Breast epithelium (tissue), 4 donors: ENCODE measurements at regions not wholly inside any gene's neighbourhood (a gene's known extent, or its start where the extent isn't known, plus 50 kb on each side); places are given as distances from the start of the nearest gene placed in this dataset.

Experiments
- DNase-seq, 2 donors: peaks; one replicate each; pipeline ENCODE4 v3.0.0-alpha.2; 2019; ENCODE audit warnings: low spot score in 2 of 2
- H3K27ac ChIP-seq, 2 donors: fragments of 200-600 bp; sonication (generic) in 1 of 2; one replicate each; pipeline ENCODE4 v1.5.1; 2016 to 2019; ENCODE audit warnings: mild to moderate bottlenecking in 1 of 2
- H3K27me3 ChIP-seq, 2 donors: fragments of 200-600 bp; sonication (generic) in 1 of 2; one replicate each; pipeline versions ENCODE4 v1.5.1 to v1.6.0; 2017 to 2019; ENCODE audit warnings: control low read depth in 1 of 2, mild to moderate bottlenecking in 1 of 2
- H3K36me3 ChIP-seq: fragments of 200-600 bp; one replicate; pipeline ENCODE4 v1.5.1; 2019
- H3K4me1 ChIP-seq, 2 donors: fragments of 200-600 bp; sonication (generic); one replicate each; pipeline ENCODE4 v1.5.1; 2016 to 2019; ENCODE audit warnings: control low read depth in 1 of 2
- H3K4me3 ChIP-seq, 3 donors: fragments of 200-600 bp; sonication (generic); 1 replicate in 2 of 3; 2 replicates in 1 of 3; pipeline ENCODE4 v1.5.1; 2016 to 2019; ENCODE audit warnings: mild to moderate bottlenecking in 3 of 3, moderate library complexity in 2 of 3
- H3K9me3 ChIP-seq, 2 donors: fragments of 200-600 bp; sonication (generic) in 1 of 2; one replicate each; pipeline ENCODE4 v1.5.1; 2016 to 2019; ENCODE audit warnings: control low read depth in 1 of 2
- POLR2A ChIP-seq: fragments of 450-650 bp; IDR thresholded peaks from one replicate; pipeline ENCODE4 v1.6.1; 2016; ENCODE audit warnings: antibody characterized with exemption, mild to moderate bottlenecking, moderate library complexity
- POLR2AphosphoS5 ChIP-seq, 3 donors: sonication (generic); formaldehyde crosslinking; IDR thresholded peaks; one replicate each; pipeline ENCODE4 v1.6.1; 2017; ENCODE audit warnings: antibody characterized with exemption in 3 of 3
- intact Hi-C: fragments of 100-400 bp; cut with DNase I; formaldehyde crosslinking; loops from one replicate; pipeline ENCODE4 v1.15.1; 2023; ENCODE audit warnings: low total_unique reads
- TF ChIP-seq, protein P1 (sequence below), 3 donors: fragments of 450-650 bp; IDR thresholded peaks; one replicate each; pipeline ENCODE4 v1.5.1; 2016 to 2017; ENCODE audit warnings: antibody characterized with exemption in 3 of 3, mild to moderate bottlenecking in 3 of 3, moderate library complexity in 3 of 3

DNA sequence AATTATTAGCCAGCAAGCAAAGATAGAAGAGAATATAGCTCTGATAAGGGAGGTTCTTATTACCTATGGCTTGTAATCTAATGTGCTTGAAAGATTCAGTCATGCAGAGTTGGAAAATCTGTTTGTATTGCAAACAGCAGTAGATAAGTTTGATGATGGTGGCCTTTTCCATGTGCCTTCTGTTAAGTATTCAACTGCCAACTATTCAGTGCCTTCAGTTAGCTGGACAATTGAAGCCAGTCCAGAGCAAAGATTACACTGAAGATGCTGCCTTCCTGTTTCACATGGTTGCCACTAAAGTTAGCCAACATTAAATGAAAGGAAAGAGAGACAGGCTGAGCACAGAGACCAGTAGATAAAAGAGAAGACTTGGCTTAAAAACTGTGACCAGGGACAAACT, 92.7 kb upstream of the SLC38A2 start:
- Histone ChIP-seq H3K4me1 (no peaks in the 10 kb centered on the region), H3K27me3 (no peaks in the 10 kb centered on the region), H3K4me3 (no peak overlapping the region), H3K9me3 (no peaks in the 10 kb centered on the region), H3K36me3 (no peaks in the 10 kb centered on the region), H3K27ac (no peak overlapping the region)
- DNase-seq: no peak
- TF ChIP-seq, protein P1, sequence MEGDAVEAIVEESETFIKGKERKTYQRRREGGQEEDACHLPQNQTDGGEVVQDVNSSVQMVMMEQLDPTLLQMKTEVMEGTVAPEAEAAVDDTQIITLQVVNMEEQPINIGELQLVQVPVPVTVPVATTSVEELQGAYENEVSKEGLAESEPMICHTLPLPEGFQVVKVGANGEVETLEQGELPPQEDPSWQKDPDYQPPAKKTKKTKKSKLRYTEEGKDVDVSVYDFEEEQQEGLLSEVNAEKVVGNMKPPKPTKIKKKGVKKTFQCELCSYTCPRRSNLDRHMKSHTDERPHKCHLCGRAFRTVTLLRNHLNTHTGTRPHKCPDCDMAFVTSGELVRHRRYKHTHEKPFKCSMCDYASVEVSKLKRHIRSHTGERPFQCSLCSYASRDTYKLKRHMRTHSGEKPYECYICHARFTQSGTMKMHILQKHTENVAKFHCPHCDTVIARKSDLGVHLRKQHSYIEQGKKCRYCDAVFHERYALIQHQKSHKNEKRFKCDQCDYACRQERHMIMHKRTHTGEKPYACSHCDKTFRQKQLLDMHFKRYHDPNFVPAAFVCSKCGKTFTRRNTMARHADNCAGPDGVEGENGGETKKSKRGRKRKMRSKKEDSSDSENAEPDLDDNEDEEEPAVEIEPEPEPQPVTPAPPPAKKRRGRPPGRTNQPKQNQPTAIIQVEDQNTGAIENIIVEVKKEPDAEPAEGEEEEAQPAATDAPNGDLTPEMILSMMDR (IDR thresholded peaks at IDR 0.05): no peak
- TF ChIP-seq POLR2A (no peak), POLR2AphosphoS5 (IDR thresholded peaks at IDR 0.05) (no peak)
- intact Hi-C loops: no loop called here

DNA sequence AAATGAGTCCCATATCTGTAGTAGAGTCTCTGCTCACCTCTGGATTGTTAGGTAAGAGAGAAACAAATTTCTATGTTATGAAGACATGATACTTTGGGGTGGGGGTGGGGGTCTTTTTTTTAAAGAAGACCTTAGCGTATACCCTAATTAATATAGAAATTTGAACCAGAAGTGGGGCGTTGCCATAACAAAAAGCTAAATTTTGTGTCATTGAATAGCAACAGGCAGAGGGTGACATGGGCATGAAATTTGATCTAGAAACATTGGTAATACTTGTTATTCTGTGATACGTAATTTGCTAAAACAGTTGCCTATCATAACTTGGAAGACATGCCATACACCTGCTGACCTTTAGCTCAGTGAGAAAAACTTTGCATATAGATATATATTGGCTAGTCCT, 92.3 kb upstream of the SLC38A2 start:
- intact Hi-C loops: no loop called here

DNA sequence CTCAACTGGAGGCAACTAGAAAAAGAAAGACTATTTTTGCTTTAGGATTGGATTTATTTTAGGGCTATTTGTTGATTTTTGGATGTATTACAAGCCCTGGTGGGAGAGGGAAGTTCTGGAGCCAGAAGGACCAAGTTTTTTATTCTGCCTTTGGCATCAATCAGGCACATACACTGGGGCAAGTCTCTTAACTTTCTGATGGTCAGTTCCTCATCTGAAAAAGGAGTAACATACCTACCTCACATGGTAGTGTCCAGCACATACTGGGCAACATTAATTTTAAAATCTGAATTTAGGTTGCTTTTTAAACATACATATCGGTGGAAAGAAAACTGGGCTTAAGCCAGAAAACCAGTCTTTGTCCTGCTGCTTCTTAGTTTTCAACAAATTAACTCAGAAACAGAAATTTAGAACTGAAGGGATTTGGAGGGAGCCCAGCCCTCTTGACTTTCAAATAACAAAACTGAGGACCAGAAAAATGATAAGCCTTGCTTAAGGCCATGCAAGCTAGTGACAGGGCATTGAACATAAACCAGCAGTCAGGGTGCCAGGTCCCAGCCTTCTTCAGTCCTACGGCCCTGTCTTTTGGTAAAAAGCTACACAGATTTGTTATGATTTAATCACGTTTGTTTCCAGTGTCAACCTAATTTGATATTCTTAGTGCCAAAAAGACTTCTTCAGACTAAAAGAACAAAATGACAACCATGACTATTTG, 90.2 kb upstream of the SLC38A2 start:
- H3K4me3 ChIP-seq: no peak overlapping the region
- H3K36me3 ChIP-seq: no peaks in the 10 kb centered on the region
- no peaks in the 10 kb centered on the region for H3K27me3 ChIP-seq
- peak overlapping the region; percentile 62 to 76 for H3K27ac ChIP-seq
- H3K9me3 ChIP-seq: no peaks in the 10 kb centered on the region
- H3K4me1 ChIP-seq: no peaks in the 10 kb centered on the region
- no peak for TF ChIP-seq POLR2AphosphoS5 (IDR thresholded peaks at IDR 0.05)
- TF ChIP-seq POLR2A: no peak
- TF ChIP-seq, protein P1 (IDR thresholded peaks at IDR 0.05): no peak
- intact Hi-C loops: no loop called here
- no peak for DNase-seq

More for the DNA sequence above, 92.3 kb upstream of the SLC38A2 start:
- H3K27me3 ChIP-seq: no peaks in the 10 kb centered on the region
- no peak overlapping the region for H3K27ac ChIP-seq
- no peak for DNase-seq
- no peak overlapping the region for H3K4me3 ChIP-seq
- TF ChIP-seq POLR2A: no peak
- TF ChIP-seq, protein P1 (IDR thresholded peaks at IDR 0.05): no peak
- no peak for TF ChIP-seq POLR2AphosphoS5 (IDR thresholded peaks at IDR 0.05)
- no peaks in the 10 kb centered on the region for H3K9me3 ChIP-seq
- no peaks in the 10 kb centered on the region for H3K4me1 ChIP-seq
- no peaks in the 10 kb centered on the region for H3K36me3 ChIP-seq

DNA sequence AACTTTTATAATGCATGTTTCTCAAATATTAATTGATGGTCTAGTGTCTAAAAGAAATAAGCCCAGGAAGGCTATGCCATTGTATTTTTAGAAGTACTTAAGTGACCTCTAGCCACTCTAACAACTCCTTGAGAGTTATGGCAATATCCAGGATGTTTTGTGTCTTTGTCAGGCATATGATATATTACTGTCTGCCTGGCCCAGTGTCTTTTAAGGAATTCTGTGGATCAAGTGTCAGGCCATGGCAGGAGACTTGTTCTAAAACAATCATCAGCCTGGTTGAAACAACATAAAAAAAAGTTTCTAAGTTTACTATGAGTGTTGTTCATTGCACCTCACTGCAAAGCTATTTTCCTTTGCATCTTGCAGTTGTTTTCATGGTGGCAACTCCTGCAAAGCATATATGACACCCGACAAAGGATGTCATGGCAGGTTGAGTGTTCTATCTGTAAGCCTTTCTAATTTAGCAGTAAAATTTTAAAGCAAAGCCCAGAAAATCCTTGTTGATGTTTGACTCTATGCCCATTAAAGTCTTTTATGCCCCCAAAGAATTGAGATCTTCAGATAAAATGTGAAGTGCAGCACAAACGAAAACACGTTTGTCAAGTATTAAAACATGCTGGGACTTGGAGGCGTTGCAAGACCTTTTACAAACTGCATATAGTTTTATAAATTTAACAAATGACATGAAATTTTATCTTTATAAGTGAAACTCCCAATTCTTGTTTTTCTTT, 89.5 kb upstream of the SLC38A2 start:
- Histone ChIP-seq H3K27me3 (no peaks in the 10 kb centered on the region), H3K4me1 (no peaks in the 10 kb centered on the region), H3K36me3 (no peaks in the 10 kb centered on the region), H3K9me3 (no peaks in the 10 kb centered on the region), H3K4me3 (no peak overlapping the region), H3K27ac (peak overlapping the region; percentile 62 to 76)
- no peak for DNase-seq
- intact Hi-C loops: no loop called here
- TF ChIP-seq, protein P1 (IDR thresholded peaks at IDR 0.05): no peak
- TF ChIP-seq POLR2AphosphoS5 (IDR thresholded peaks at IDR 0.05): no peak
- no peak for TF ChIP-seq POLR2A

DNA sequence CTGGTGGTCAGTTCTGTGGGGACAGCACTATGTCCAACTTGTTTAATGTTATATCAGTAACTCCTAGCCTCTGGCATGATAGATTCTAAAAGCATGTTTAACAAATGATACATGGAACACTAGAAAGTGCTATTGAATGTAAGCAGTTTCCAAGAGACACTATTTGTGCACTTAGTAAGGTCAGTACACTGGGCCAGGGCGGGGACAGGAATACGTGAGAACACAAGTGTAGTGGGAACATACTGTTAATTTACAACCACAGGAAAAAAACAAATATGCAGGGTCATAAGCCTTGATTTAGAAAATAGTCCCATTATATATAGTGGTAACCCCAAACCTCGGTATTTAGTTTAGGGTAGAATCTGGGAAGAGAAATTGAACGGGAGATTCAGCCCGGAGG, 88.9 kb upstream of the SLC38A2 start:
- Histone ChIP-seq H3K27me3 (no peaks in the 10 kb centered on the region), H3K36me3 (no peaks in the 10 kb centered on the region), H3K4me1 (no peaks in the 10 kb centered on the region), H3K27ac (no peak overlapping the region), H3K9me3 (no peaks in the 10 kb centered on the region), H3K4me3 (no peak overlapping the region)
- intact Hi-C loops: no loop called here
- TF ChIP-seq, protein P1 (IDR thresholded peaks at IDR 0.05): no peak
- TF ChIP-seq POLR2A (no peak), POLR2AphosphoS5 (IDR thresholded peaks at IDR 0.05) (no peak)
- DNase-seq: no peak
